ENCODE measurements at regions not wholly inside any gene's neighbourhood (a gene's known extent, or its start where the extent isn't known, plus 50 kb on each side); places are given as distances from the start of the nearest gene placed in this dataset.

GRCh38 chr18:67386032-67386431, 130.5 kb downstream of the DSEL start:
- H3K9ac ChIP-seq (replicated peaks in 1 of 4; ENCODE audit: extremely low read depth in 1 of 4, low read depth in 3 of 4, low read length in 3 of 4) = no peak overlapping the region
- no peak overlapping the region for H2BK20ac ChIP-seq (ENCODE audit: low read length)
- CTCF ChIA-PET (ENCODE audit: partially characterized antibody) = interaction anchor here (0.6 to 1.6 kb wide), 3 partner anchors 15 to 1701 kb away, joined by 3 to 5 read pairs (median 3); no protein-coding TSS in a partner anchor
- no peak overlapping the region for H2AFZ ChIP-seq (ENCODE audit: low read length)
- no peak for DNase-seq (ENCODE audit: low read depth in 1 of 2, low spot score in 2 of 2)
- no peak overlapping the region for H3K23ac ChIP-seq (ENCODE audit: insufficient read length)
- no peaks in the 10 kb centered on the region for H3K79me1 ChIP-seq (ENCODE audit: low read depth, low read length)
- H4K5ac ChIP-seq (ENCODE audit: insufficient read length, low read depth, low read length) = no peak overlapping the region
- no peak overlapping the region for H4K91ac ChIP-seq (replicated peaks; ENCODE audit: insufficient read length, low read length)
- peaks cover 0 to 2% (median 0%) of the 10 kb centered on the region in 4 experiments; a peak in 1 of 7 replicates for H3K4me1 ChIP-seq (replicated peaks in 1 of 4; ENCODE audit: control insufficient read depth in 3 of 4, insufficient read depth in 4 of 4, low read length in 3 of 4)
- 82% methylated on average over 3 of the region's 3 CpGs; no CpG with 5 or more reads in 1 of the 2 experiments for WGBS, 2 experiments (ENCODE audit: extremely low coverage in 1 of 2, insufficient coverage in 1 of 2, insufficient read length in 1 of 2, insufficient replicate concordance in 2 of 2, low coverage in 1 of 2, low lambda C conversion rate in 2 of 2, missing lambda C conversion rate in 1 of 2)
- H2BK12ac ChIP-seq (ENCODE audit: low read depth, low read length) = no peak overlapping the region
- no peaks in the 10 kb centered on the region for H3K36me3 ChIP-seq (ENCODE audit: control insufficient read depth in 2 of 4, insufficient read depth in 4 of 4, low read length in 3 of 4)
- no peak overlapping the region for H2AK5ac ChIP-seq (ENCODE audit: low read depth, low read length)
- no peaks in the 10 kb centered on the region for H4K20me1 ChIP-seq (replicated peaks in 1 of 2; ENCODE audit: control insufficient read depth in 1 of 2, insufficient read depth in 2 of 2, low read length in 2 of 2)
- H3K27ac ChIP-seq (ENCODE audit: low read depth, low read length) = no peak overlapping the region
- H3K56ac ChIP-seq (replicated peaks; ENCODE audit: insufficient read length, low read depth, low read length) = no peak overlapping the region
- H3K79me2 ChIP-seq (ENCODE audit: control insufficient read depth in 1 of 2, insufficient read depth in 2 of 2, low read length in 2 of 2) = no peaks in the 10 kb centered on the region
- no peaks in the 10 kb centered on the region; the same call in 1 of the 2 replicates for H3K23me2 ChIP-seq (ENCODE audit: low read depth, low read length)
- H3K4me2 ChIP-seq (ENCODE audit: insufficient read depth in 1 of 2, low read depth in 2 of 2, low read length in 2 of 2) = no peak overlapping the region
- no peak overlapping the region for H3K4ac ChIP-seq (replicated peaks; ENCODE audit: insufficient read length, low read depth, low read length)
- H4K8ac ChIP-seq (ENCODE audit: extremely low read depth, insufficient read depth, low read length) = no peak overlapping the region
- no peak overlapping the region for H2BK5ac ChIP-seq (ENCODE audit: low read depth, low read length)
- no peak for FAIRE-seq
- POLR2A ChIA-PET (ENCODE audit: partially characterized antibody) = no interaction called here
- H2BK120ac ChIP-seq (replicated peaks; ENCODE audit: low read depth, low read length) = no peak overlapping the region
- no peaks in the 10 kb centered on the region for H3K27me3 ChIP-seq (replicated peaks in 1 of 4; ENCODE audit: control insufficient read depth in 3 of 4, extremely low read depth in 1 of 4, insufficient read depth in 3 of 4, low read length in 3 of 4)
- H2BK15ac ChIP-seq (ENCODE audit: low read length) = no peak overlapping the region
- no peaks in the 10 kb centered on the region for H3K9me3 ChIP-seq (ENCODE audit: insufficient read depth in 2 of 2, low read depth in 1 of 2, low read length in 1 of 2)
- H3K4me3 ChIP-seq (ENCODE audit: extremely low read depth in 1 of 4, insufficient read depth in 2 of 4, low read depth in 3 of 4, low read length in 4 of 4) = no peak overlapping the region
- H3K18ac ChIP-seq (ENCODE audit: extremely low read depth, low read length) = no peak overlapping the region
- no peak overlapping the region for H3K14ac ChIP-seq (ENCODE audit: insufficient read length)
- TF ChIP-seq FOSL1 (IDR thresholded peaks at IDR 0.05; ENCODE audit: insufficient read depth, low read depth, low read length) (no peak), CTBP2 (IDR thresholded peaks at IDR 0.05; ENCODE audit: borderline replicate concordance, insufficient read depth, insufficient read length, low read length) (no peak), POU5F1 (IDR thresholded peaks at IDR 0.05; ENCODE audit: low read depth, low read length) (no peak), PHF8 (conservative IDR thresholded peaks at IDR 0.05; ENCODE audit: low read depth, low read length) (no peak), MAX (IDR thresholded peaks at IDR 0.05) (no peak), ATF3 (IDR thresholded peaks at IDR 0.05; ENCODE audit: insufficient read depth, low read depth, low read length) (no peak), USF2 (IDR thresholded peaks at IDR 0.05; ENCODE audit: low read length) (no peak), EP300 (IDR thresholded peaks at IDR 0.05; ENCODE audit: borderline replicate concordance in 1 of 2, low read depth in 2 of 2, low read length in 2 of 2) (no peak), TCF12 (IDR thresholded peaks at IDR 0.05; ENCODE audit: low read depth, low read length) (no peak), POLR2A (IDR thresholded peaks at IDR 0.05; ENCODE audit: control extremely low read depth in 1 of 2, low read depth in 2 of 2, low read length in 2 of 2) (no peak), RAD21 (IDR thresholded peaks at IDR 0.05 in 1 of 2, conservative IDR thresholded peaks at IDR 0.05 in 1 of 2; ENCODE audit: low read depth in 2 of 2, low read length in 2 of 2) (no peak), RFX5 (IDR thresholded peaks at IDR 0.05; ENCODE audit: borderline replicate concordance, low read depth, low read length) (no peak)

Measured in H1 (cell line).